ENCODE measurements at regions not wholly inside any gene's neighbourhood (a gene's known extent, or its start where the extent isn't known, plus 50 kb on each side); places are given as distances from the start of the nearest gene placed in this dataset.

GRCh38 chr4:66591968-66592367, 921.7 kb upstream of the EPHA5 start:
- no peak for DNase-seq (ENCODE audit: low read depth)
- no peak for TF ChIP-seq CTCF (conservative IDR thresholded peaks at IDR 0.05; ENCODE audit: low read depth, low read length)
- no peak overlapping the region for H3K4me3 ChIP-seq (ENCODE audit: low read length)

DNA sequence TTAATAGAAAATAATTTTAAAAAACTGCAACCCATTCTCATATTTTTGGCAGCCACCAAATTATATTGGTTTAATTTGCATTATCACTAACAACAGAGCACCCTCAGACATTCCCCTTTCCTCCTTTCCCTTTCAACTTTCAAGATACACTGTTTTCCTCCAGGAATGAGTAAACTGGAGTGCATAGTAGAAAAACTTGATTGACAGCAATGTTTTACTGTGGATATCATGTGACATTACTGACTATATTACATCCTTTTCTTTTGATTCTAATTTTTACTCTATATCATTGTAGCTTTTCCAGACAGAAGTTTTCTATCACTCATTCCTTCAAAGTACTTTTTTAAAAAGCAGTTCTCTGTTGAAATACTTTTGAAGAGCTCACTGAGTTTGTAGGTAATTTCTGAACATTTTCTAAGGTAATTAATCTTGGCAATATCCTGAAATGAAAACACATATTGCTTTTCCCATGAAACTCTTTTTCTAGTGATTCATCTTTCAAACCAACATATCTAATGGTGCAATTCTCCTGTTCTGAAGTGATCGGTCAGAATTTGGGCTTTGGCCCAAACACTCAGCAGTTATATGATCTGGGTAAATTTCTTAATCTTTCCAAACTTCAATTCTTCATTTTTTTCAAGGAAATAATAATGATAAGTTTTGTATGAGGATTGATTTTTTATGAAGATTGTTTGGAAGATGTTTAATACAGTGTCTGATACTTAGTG, 920.4 kb upstream of the EPHA5 start:
- no peak for TF ChIP-seq CTCF (conservative IDR thresholded peaks at IDR 0.05; ENCODE audit: low read depth, low read length)
- H3K4me3 ChIP-seq (ENCODE audit: low read length) = no peak overlapping the region
- DNase-seq (ENCODE audit: low read depth) = no peak

DNA sequence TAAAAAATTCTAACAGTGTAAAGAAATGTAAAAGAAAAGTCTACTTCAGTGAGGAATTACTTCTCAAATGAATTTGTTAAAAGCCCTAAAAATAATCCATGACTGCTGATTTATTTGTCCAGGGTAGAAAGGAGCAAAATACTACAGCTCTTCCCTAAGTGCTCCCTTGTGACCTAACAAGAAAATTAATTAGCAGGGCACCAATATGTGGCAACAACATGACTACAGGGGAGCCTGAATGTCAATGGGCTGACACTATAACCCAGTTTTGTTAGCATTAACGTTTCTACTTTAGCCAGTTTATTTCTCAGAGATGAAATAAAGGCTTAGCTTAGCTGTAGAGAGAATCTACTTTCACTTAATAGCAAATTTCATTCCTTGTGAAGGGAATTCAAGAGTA, 918.9 kb upstream of the EPHA5 start:
- H3K4me3 ChIP-seq (ENCODE audit: low read length) = no peak overlapping the region
- TF ChIP-seq CTCF (conservative IDR thresholded peaks at IDR 0.05; ENCODE audit: low read depth, low read length) = no peak

GRCh38 chr4:66585767-66586166, 915.5 kb upstream of the EPHA5 start:
- no peak overlapping the region for H3K4me3 ChIP-seq (ENCODE audit: low read length)
- DNase-seq (ENCODE audit: low read depth) = no peak
- no peak for TF ChIP-seq CTCF (conservative IDR thresholded peaks at IDR 0.05; ENCODE audit: low read depth, low read length)

More for the DNA sequence above, 918.9 kb upstream of the EPHA5 start:
- DNase-seq (ENCODE audit: low read depth) = no peak

DNA sequence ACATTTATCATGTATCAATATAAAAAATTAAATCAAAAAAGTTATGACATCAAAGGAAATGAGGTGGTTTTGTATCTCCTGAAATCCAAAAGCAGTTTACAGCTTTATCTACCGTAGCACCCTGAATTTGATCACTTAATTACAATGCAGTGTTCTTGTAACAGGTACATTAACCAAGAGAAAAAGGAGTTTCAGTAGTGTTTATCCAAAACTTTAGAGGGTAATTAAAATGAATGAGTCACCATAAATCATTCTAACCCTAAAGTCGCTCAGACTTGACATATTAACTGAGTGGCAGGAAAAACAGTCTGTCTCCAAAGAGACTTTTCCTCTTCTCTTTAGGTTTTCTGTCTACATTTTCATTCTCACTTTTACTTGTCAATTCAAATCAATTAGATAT, 907.6 kb upstream of the EPHA5 start:
- no peak for DNase-seq (ENCODE audit: low read depth)

DNA sequence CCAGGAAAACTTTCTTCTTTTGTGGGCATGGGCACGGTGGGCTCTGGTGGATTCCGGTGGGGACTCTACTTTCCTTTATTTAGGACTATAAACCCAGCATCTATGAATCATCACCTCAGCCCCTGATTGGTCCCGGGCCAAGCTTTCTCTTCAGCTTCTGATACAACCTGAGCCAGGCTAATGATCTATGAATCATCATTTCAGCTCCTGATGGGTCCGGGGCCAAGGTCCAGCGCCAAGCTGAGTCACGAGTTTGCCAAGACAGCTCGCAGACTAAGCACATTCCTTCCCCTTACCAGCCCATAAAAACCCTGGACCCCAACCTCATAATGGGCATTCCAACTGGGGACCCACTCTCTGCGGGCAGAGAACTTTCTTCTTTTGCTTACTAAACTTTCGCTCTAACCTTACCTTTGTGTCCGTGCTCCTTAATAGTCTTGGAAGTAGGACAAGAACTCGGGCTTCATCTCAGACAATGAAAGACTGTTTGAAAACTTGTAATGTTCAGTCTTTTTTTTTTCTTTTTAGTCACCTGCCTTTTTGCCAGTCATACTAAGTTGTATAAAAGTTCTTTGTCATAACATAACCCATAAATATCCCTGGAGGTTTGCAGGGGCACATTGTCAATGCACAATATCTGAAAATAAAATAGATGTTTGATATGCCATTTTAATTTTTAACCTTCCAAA, 904.9 kb upstream of the EPHA5 start:
- peak; percentile 98 for DNase-seq (ENCODE audit: low read depth)
- peak overlapping the region; percentile 19 for H3K4me3 ChIP-seq (ENCODE audit: low read length)
- no peak for TF ChIP-seq CTCF (conservative IDR thresholded peaks at IDR 0.05; ENCODE audit: low read depth, low read length)

More for the DNA sequence above, 907.6 kb upstream of the EPHA5 start:
- H3K4me3 ChIP-seq (ENCODE audit: low read length) = no peak overlapping the region
- no peak for TF ChIP-seq CTCF (conservative IDR thresholded peaks at IDR 0.05; ENCODE audit: low read depth, low read length)

All from retinal pigment epithelial cell (primary cell).